Type B pancreatic cell (in vitro differentiated cells): ENCODE measurements at regions not wholly inside any gene's neighbourhood (a gene's known extent, or its start where the extent isn't known, plus 50 kb on each side); places are given as distances from the start of the nearest gene placed in this dataset.

Experiments
- DNase-seq: peaks from one replicate; pipeline ENCODE4 v3.0.0; 2021; ENCODE audit warnings: mixed read lengths; ENCODE audit not compliant: unreplicated experiment; ENCODE audit errors: extremely low spot score
- H3K27ac Mint-ChIP-seq: 2 replicates; pipeline ENCODE4 v1.8.0; 2021; ENCODE audit warnings: mild to moderate bottlenecking, mixed read lengths
- H3K27me3 Mint-ChIP-seq: 2 replicates; pipeline ENCODE4 v1.8.0; 2021; ENCODE audit warnings: mixed read lengths
- H3K36me3 Mint-ChIP-seq: 2 replicates; pipeline ENCODE4 v1.8.0; 2021; ENCODE audit warnings: mixed read lengths
- H3K4me1 Mint-ChIP-seq: one replicate; pipeline ENCODE4 v1.8.0; 2021; ENCODE audit warnings: mixed read lengths; ENCODE audit not compliant: unreplicated experiment
- H3K4me3 Mint-ChIP-seq: 2 replicates; pipeline ENCODE4 v1.8.0; 2021; ENCODE audit warnings: mild to moderate bottlenecking, mixed read lengths
- H3K9me3 Mint-ChIP-seq: 2 replicates; pipeline ENCODE4 v1.8.0; 2021; ENCODE audit warnings: mixed read lengths
- TF ChIP-seq, protein P1 (sequence below): fragments of 200-600 bp; sonication (generic); conservative IDR thresholded peaks from 2 replicates; pipeline ENCODE4 v1.5.0; 2021; ENCODE audit warnings: antibody characterized with exemption, mild to moderate bottlenecking

DNA sequence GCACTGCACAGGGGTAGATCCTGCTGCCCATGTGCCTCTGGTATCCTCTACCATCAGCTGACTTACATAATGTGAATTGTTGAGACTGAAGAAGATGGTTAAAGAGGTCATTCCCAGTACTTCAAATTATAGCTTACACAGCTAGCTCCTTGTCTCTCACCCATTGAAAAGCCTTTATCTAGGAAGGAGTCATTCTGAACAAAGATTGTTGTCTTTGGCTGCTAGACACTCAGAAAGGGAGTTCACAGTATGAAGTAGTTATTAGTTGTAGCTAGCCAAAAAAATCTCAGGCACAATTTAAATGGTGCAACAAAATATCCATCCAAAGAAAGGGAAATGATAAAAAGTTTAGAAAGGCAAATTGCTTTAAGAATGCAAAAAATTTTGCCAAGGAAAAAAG lies 102.0 kb upstream of the NREP start:
- no peak for DNase-seq
- no peaks in the 10 kb centered on the region for H3K9me3 Mint-ChIP-seq
- peaks cover 25% of the 10 kb centered on the region for H3K4me1 Mint-ChIP-seq
- H3K27me3 Mint-ChIP-seq, result peaks cover 13% of the 10 kb centered on the region
- H3K4me3 Mint-ChIP-seq, result no peak overlapping the region
- no peak overlapping the region for H3K27ac Mint-ChIP-seq
- H3K36me3 Mint-ChIP-seq, result no peaks in the 10 kb centered on the region
- TF ChIP-seq, protein P1, sequence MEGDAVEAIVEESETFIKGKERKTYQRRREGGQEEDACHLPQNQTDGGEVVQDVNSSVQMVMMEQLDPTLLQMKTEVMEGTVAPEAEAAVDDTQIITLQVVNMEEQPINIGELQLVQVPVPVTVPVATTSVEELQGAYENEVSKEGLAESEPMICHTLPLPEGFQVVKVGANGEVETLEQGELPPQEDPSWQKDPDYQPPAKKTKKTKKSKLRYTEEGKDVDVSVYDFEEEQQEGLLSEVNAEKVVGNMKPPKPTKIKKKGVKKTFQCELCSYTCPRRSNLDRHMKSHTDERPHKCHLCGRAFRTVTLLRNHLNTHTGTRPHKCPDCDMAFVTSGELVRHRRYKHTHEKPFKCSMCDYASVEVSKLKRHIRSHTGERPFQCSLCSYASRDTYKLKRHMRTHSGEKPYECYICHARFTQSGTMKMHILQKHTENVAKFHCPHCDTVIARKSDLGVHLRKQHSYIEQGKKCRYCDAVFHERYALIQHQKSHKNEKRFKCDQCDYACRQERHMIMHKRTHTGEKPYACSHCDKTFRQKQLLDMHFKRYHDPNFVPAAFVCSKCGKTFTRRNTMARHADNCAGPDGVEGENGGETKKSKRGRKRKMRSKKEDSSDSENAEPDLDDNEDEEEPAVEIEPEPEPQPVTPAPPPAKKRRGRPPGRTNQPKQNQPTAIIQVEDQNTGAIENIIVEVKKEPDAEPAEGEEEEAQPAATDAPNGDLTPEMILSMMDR, result no peak

DNA sequence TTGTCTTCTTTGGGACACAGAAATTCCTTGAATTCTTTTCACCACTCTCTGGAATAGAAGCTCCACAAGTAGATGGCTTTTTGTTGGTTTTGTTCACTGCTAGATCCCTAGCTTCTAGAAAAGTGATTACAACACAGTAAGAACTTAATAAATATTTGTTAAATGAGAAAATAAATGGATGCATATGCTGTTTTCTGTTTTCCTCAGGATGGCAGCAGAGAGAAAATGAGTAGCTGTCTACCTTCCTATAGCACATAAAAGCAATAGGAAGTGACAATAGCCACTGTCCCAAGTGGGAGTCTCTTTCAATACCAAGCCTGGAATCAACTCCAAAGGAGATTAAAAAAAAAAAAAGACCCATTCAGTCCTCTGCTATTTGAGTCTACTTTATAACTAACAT lies 100.6 kb upstream of the NREP start:
- Mint-ChIP-seq H3K4me1 (peaks cover 28% of the 10 kb centered on the region), H3K4me3 (no peak overlapping the region), H3K27me3 (peaks cover 13% of the 10 kb centered on the region)

GRCh38 chr5:111856876-111857466 lies 100.0 kb upstream of the NREP start:
- DNase-seq, result no peak
- H3K27ac Mint-ChIP-seq, result no peak overlapping the region
- H3K4me1 Mint-ChIP-seq, result peaks cover 28% of the 10 kb centered on the region
- H3K36me3 Mint-ChIP-seq, result no peaks in the 10 kb centered on the region
- peaks cover 13% of the 10 kb centered on the region for H3K27me3 Mint-ChIP-seq
- H3K9me3 Mint-ChIP-seq, result no peaks in the 10 kb centered on the region
- H3K4me3 Mint-ChIP-seq, result no peak overlapping the region
- TF ChIP-seq, protein P1, result no peak

More for the DNA sequence above, 100.6 kb upstream of the NREP start:
- Mint-ChIP-seq H3K9me3 (no peaks in the 10 kb centered on the region), H3K27ac (no peak overlapping the region), H3K36me3 (no peaks in the 10 kb centered on the region)
- DNase-seq, result no peak
- TF ChIP-seq, protein P1, result no peak

- no peak overlapping the region for H3K4me3 Mint-ChIP-seq
- H3K27me3 Mint-ChIP-seq, result peaks cover 11% of the 10 kb centered on the region
- H3K4me1 Mint-ChIP-seq, result peaks cover 28% of the 10 kb centered on the region
- TF ChIP-seq, protein P1, result no peak
- no peak for DNase-seq
- no peaks in the 10 kb centered on the region for H3K9me3 Mint-ChIP-seq
- no peak overlapping the region for H3K27ac Mint-ChIP-seq
- no peaks in the 10 kb centered on the region for H3K36me3 Mint-ChIP-seq
Observed at GRCh38 chr5:111855356-111855755, 98.4 kb upstream of the NREP start.

GRCh38 chr5:111854186-111854585 lies 97.2 kb upstream of the NREP start:
- Mint-ChIP-seq H3K27ac (no peak overlapping the region), H3K4me1 (peaks cover 19% of the 10 kb centered on the region), H3K36me3 (no peaks in the 10 kb centered on the region), H3K9me3 (no peaks in the 10 kb centered on the region), H3K4me3 (no peak overlapping the region), H3K27me3 (peaks cover 6% of the 10 kb centered on the region)
- TF ChIP-seq, protein P1, result no peak
- no peak for DNase-seq

- TF ChIP-seq, protein P1, result no peak
- Mint-ChIP-seq H3K27ac (no peak overlapping the region), H3K4me1 (peaks cover 18% of the 10 kb centered on the region)
Observed at GRCh38 chr5:111853748-111854147, 96.8 kb upstream of the NREP start.

More at GRCh38 chr5:111853748-111854147, 96.8 kb upstream of the NREP start:
- no peaks in the 10 kb centered on the region for H3K36me3 Mint-ChIP-seq
- no peak for DNase-seq
- peaks cover 5% of the 10 kb centered on the region for H3K27me3 Mint-ChIP-seq
- H3K9me3 Mint-ChIP-seq, result no peaks in the 10 kb centered on the region
- H3K4me3 Mint-ChIP-seq, result no peak overlapping the region
